Smooth muscle cell (in vitro differentiated cells): ENCODE measurements at regions not wholly inside any gene's neighbourhood (a gene's known extent, or its start where the extent isn't known, plus 50 kb on each side); places are given as distances from the start of the nearest gene placed in this dataset.

Experiments used
- DNase-seq: peaks from one replicate; lab custom pipeline; 2025; ENCODE audit not compliant: unreplicated experiment; lab: John Stamatoyannopoulos, UW
- H2AFZ ChIP-seq: fragments of 200-600 bp; sonication (generic); 2 replicates; pipeline ENCODE4 v1.6.0; 2016; ENCODE audit warnings: antibody characterized with exemption, low read depth, mild to moderate bottlenecking
- H3F3A ChIP-seq: fragments of 200-600 bp; sonication (generic); 2 replicates; pipeline ENCODE4 v1.6.0; 2017; ENCODE audit warnings: antibody characterized with exemption, low read depth
- H3K27ac ChIP-seq: fragments of 200-600 bp; sonication (generic); 2 replicates; pipeline ENCODE4 v1.5.1; 2016; ENCODE audit warnings: low read depth, mild to moderate bottlenecking
- H3K27me3 ChIP-seq: fragments of 200-600 bp; sonication (generic); 2 replicates; pipeline ENCODE4 v1.6.1; 2016; ENCODE audit warnings: low read depth, mild to moderate bottlenecking
- H3K36me3 ChIP-seq: fragments of 200-600 bp; sonication (generic); 2 replicates; pipeline ENCODE4 v1.5.1; 2016; ENCODE audit warnings: low read depth
- H3K4me1 ChIP-seq: fragments of 200-600 bp; sonication (generic); 2 replicates; pipeline ENCODE4 v1.5.1; 2016; ENCODE audit warnings: low read depth
- H3K4me2 ChIP-seq: fragments of 200-600 bp; sonication (generic); 2 replicates; pipeline ENCODE4 v1.6.0; 2016; ENCODE audit warnings: mild to moderate bottlenecking
- H3K4me3 ChIP-seq: fragments of 200-600 bp; sonication (generic); 2 replicates; pipeline ENCODE4 v1.5.1; 2016; ENCODE audit warnings: mild to moderate bottlenecking
- H3K79me2 ChIP-seq: fragments of 200-600 bp; sonication (generic); 2 replicates; pipeline ENCODE4 v1.6.0; 2016; ENCODE audit warnings: low read depth, mild to moderate bottlenecking
- H3K9ac ChIP-seq: fragments of 200-600 bp; sonication (generic); 2 replicates; pipeline ENCODE4 v1.6.0; 2016; ENCODE audit warnings: low read depth
- H3K9me3 ChIP-seq: fragments of 200-600 bp; sonication (generic); replicated peaks from 2 replicates; pipeline ENCODE4 v1.5.1; 2016; ENCODE audit warnings: low read depth
- H4K20me1 ChIP-seq: fragments of 200-600 bp; sonication (generic); 2 replicates; pipeline ENCODE4 v1.6.0; 2016; ENCODE audit warnings: low read depth
- CTCF ChIP-seq: fragments of 200-600 bp; sonication (generic); IDR thresholded peaks from 2 replicates; pipeline ENCODE4 v1.5.1; 2017; ENCODE audit warnings: borderline replicate concordance, mild to moderate bottlenecking, antibody characterized with exemption; ENCODE audit not compliant: insufficient read depth, poor library complexity, severe bottlenecking
- WGBS: methylation state at CpG from one replicate; pipeline ENCODE4 v1.1.7; 2016; ENCODE audit warnings: low lambda C conversion rate; 5-methylcytosine and 5-hydroxymethylcytosine counted together

- no peak for DNase-seq
- Histone ChIP-seq H2AFZ (no peak overlapping the region), H3K79me2 (no peaks in the 10 kb centered on the region), H3K4me3 (no peak overlapping the region), H3K36me3 (no peaks in the 10 kb centered on the region), H3K27ac (no peak overlapping the region), H3K4me2 (no peak overlapping the region), H3K4me1 (peaks cover 5% of the 10 kb centered on the region), H3K27me3 (no peaks in the 10 kb centered on the region), H3K9ac (no peak overlapping the region), H3K9me3 (no peaks in the 10 kb centered on the region), H4K20me1 (no peaks in the 10 kb centered on the region), H3F3A (no peaks in the 10 kb centered on the region)
- no peak for TF ChIP-seq CTCF
- 90% methylated on average over 1 of the region's 1 CpG for whole genome bisulfite sequencing
These were observed 337.1 kb downstream of the C16orf95 start for GRCh38 chr16:86979984-86980553.

DNA sequence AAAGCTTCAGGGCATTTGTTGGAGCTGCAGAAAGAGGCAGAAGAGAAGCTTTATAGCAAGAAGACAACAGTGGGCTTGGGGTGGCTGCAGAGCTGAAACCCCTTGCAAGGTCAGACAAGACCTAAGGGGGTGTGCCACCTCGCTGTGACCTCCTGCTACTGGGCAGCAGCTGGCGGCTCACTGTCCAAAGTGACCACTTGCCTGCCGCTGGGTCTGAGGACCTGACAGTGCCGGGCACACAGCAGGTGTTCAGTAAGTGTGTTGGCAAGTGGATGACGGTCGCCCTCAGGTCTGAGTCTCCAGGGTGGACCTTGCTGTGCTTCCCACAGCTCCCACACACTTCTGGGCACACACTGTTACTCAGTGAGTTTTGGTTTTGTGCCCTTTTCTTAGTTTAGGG lies 336.5 kb downstream of the C16orf95 start:
- WGBS: 87% methylated on average over 6 of the region's 6 CpGs
- Histone ChIP-seq H3K4me1 (peaks cover 6% of the 10 kb centered on the region), H3K4me3 (no peak overlapping the region), H3K9me3 (no peaks in the 10 kb centered on the region), H4K20me1 (no peaks in the 10 kb centered on the region), H3K9ac (no peak overlapping the region), H3K36me3 (no peaks in the 10 kb centered on the region), H3K27ac (no peak overlapping the region), H3K79me2 (no peaks in the 10 kb centered on the region), H3K27me3 (no peaks in the 10 kb centered on the region), H3K4me2 (no peak overlapping the region), H2AFZ (no peak overlapping the region), H3F3A (no peaks in the 10 kb centered on the region)
- TF ChIP-seq CTCF: no peak
- no peak for DNase-seq

DNA sequence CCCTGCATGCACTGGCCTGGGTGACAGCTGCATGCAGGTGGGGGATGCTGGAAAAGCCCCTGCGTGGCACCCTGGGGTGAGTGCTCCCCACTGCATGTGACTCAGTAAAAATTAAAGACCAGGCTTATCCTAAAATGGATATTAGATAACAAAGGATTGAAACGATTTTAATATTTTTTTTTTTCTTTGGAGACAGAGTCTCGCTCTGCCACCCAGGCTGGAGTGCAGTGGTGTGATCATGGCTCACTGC lies 334.9 kb downstream of the C16orf95 start:
- Histone ChIP-seq H3K9me3 (no peaks in the 10 kb centered on the region), H2AFZ (no peak overlapping the region), H3F3A (peaks cover 4% of the 10 kb centered on the region), H3K4me1 (peaks cover 6% of the 10 kb centered on the region), H3K9ac (no peak overlapping the region), H3K27ac (no peak overlapping the region), H3K4me3 (no peak overlapping the region), H3K36me3 (no peaks in the 10 kb centered on the region), H3K79me2 (no peaks in the 10 kb centered on the region), H3K4me2 (no peak overlapping the region), H4K20me1 (no peaks in the 10 kb centered on the region), H3K27me3 (no peaks in the 10 kb centered on the region)
- 62% methylated on average over 3 of the region's 3 CpGs for WGBS
- DNase-seq: no peak
- no peak for TF ChIP-seq CTCF

GRCh38 chr16:86982912-86983311 lies 334.3 kb downstream of the C16orf95 start:
- no peaks in the 10 kb centered on the region for H3K27me3 ChIP-seq
- no peak overlapping the region for H3K4me3 ChIP-seq
- no peak for TF ChIP-seq CTCF
- H3K9ac ChIP-seq: no peak overlapping the region
- WGBS: 77% methylated on average over 12 of the region's 12 CpGs
- H3K36me3 ChIP-seq: no peaks in the 10 kb centered on the region
- no peak overlapping the region for H2AFZ ChIP-seq
- H4K20me1 ChIP-seq: no peaks in the 10 kb centered on the region
- no peak overlapping the region for H3K4me2 ChIP-seq
- H3K27ac ChIP-seq: no peak overlapping the region
- H3K4me1 ChIP-seq: peaks cover 6% of the 10 kb centered on the region
- no peaks in the 10 kb centered on the region for H3K79me2 ChIP-seq
- no peak for DNase-seq
- H3F3A ChIP-seq: peaks cover 6% of the 10 kb centered on the region
- H3K9me3 ChIP-seq: no peaks in the 10 kb centered on the region
